Panc1 (cell line): ENCODE measurements at regions not wholly inside any gene's neighbourhood (a gene's known extent, or its start where the extent isn't known, plus 50 kb on each side); places are given as distances from the start of the nearest gene placed in this dataset.

ENCODE experiments used
- POLR2AphosphoS5 ChIP-seq: IDR thresholded peaks from 2 replicates; pipeline ENCODE4 v1.6.1; 2012; ENCODE audit warnings: mild to moderate bottlenecking, low read depth, low read length, moderate library complexity
- TF ChIP-seq, protein P1 (sequence below): fragments of 450-650 bp; IDR thresholded peaks from 2 replicates; pipeline ENCODE4 v1.5.1; 2017; ENCODE audit warnings: mild to moderate bottlenecking

DNA sequence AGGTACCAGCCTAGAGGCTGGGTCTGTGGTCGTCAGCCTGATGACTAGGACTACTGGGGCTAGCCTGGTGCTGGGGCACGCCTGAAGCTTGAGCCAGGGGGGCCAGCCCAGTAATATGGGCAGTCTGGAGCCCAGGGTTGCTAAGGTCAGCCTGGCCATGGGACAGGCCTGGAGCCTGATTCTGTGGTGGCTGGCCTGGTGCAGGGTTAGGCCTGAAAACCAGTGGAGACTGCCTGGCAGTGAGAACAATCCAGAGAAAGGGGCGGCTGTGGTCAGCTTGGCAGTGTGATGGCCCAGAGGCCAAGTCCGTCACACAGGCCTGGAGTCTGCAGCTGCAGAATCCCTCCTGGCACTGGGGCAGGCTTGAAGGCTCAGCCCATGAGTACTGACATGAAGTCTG, 445.8 kb downstream of the SATB2 start:
- TF ChIP-seq POLR2AphosphoS5: no peak
- TF ChIP-seq, protein P1, sequence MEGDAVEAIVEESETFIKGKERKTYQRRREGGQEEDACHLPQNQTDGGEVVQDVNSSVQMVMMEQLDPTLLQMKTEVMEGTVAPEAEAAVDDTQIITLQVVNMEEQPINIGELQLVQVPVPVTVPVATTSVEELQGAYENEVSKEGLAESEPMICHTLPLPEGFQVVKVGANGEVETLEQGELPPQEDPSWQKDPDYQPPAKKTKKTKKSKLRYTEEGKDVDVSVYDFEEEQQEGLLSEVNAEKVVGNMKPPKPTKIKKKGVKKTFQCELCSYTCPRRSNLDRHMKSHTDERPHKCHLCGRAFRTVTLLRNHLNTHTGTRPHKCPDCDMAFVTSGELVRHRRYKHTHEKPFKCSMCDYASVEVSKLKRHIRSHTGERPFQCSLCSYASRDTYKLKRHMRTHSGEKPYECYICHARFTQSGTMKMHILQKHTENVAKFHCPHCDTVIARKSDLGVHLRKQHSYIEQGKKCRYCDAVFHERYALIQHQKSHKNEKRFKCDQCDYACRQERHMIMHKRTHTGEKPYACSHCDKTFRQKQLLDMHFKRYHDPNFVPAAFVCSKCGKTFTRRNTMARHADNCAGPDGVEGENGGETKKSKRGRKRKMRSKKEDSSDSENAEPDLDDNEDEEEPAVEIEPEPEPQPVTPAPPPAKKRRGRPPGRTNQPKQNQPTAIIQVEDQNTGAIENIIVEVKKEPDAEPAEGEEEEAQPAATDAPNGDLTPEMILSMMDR: no peak
